OCI-LY7 (cell line): ENCODE measurements at regions not wholly inside any gene's neighbourhood (a gene's known extent, or its start where the extent isn't known, plus 50 kb on each side); places are given as distances from the start of the nearest gene placed in this dataset.
"Not testable (repeated sequence)": the region's sequence is repeated elsewhere in the genome, so short reads cannot be mapped to it uniquely, and the experiment has no call there.

Experiments used
- BruUV-seq: library from RNA; stranded (reverse); fragments of 400-500 nt; replicated peaks from 2 replicates; lab custom pipeline; 2021; lab: Mats Ljungman, UMichigan
- CTCF ChIA-PET: fragments of 300-600 bp; sonication (Branson Sonifier 250); formaldehyde crosslinking; loops from one replicate; lab custom pipeline; 2022; ENCODE audit warnings: antibody characterized with exemption; ENCODE audit not compliant: unreplicated experiment; lab: Charles Lee
- POLR2A ChIA-PET: fragments of 300-600 bp; sonication (Branson Sonifier 250); formaldehyde crosslinking; loops from one replicate; lab custom pipeline; 2022; ENCODE audit warnings: antibody characterized with exemption; lab: Charles Lee
- DNase-seq: peaks from one replicate; pipeline ENCODE4 v3.0.0-alpha.2; 2015; ENCODE audit warnings: low spot score
- H2AFZ ChIP-seq: fragments of 200-600 bp; sonication (generic), shearing (Covaris generic); 2 replicates; pipeline ENCODE4 v1.6.1; 2014; ENCODE audit warnings: mild to moderate bottlenecking, antibody characterized with exemption, low read length, moderate library complexity
- H3K27ac ChIP-seq: fragments of 200-600 bp; sonication (generic); 2 replicates; pipeline ENCODE4 v1.5.1; 2014; ENCODE audit warnings: mixed run types, low read depth, mild to moderate bottlenecking, moderate library complexity, low read length, inconsistent platforms; ENCODE audit not compliant: poor library complexity, severe bottlenecking
- H3K36me3 ChIP-seq: fragments of 200-600 bp; sonication (generic); 2 replicates; pipeline ENCODE4 v1.6.1; 2014; ENCODE audit warnings: mild to moderate bottlenecking, antibody characterized with exemption, low read length, moderate library complexity, mixed read lengths; ENCODE audit not compliant: insufficient read depth
- H3K4me1 ChIP-seq: fragments of 200-600 bp; sonication (generic); 2 replicates; pipeline ENCODE4 v1.5.1; 2014; ENCODE audit warnings: mild to moderate bottlenecking, low read length; ENCODE audit not compliant: insufficient read depth, poor library complexity, severe bottlenecking
- H3K4me2 ChIP-seq: fragments of 200-600 bp; sonication (generic); 2 replicates; pipeline ENCODE4 v1.6.1; 2014; ENCODE audit warnings: mild to moderate bottlenecking, low read length
- H3K4me3 ChIP-seq: fragments of 200-600 bp; sonication (generic); 2 replicates; pipeline ENCODE4 v1.5.1; 2014; ENCODE audit warnings: mild to moderate bottlenecking, low read depth, low read length; ENCODE audit not compliant: poor library complexity, severe bottlenecking
- H3K79me2 ChIP-seq: fragments of 200-600 bp; sonication (generic); 2 replicates; pipeline ENCODE4 v1.6.1; 2016; ENCODE audit warnings: low read depth, mild to moderate bottlenecking, low read length, moderate library complexity, mixed read lengths; ENCODE audit not compliant: insufficient read depth
- H3K9me2 ChIP-seq: fragments of 200-600 bp; sonication (generic); 2 replicates; pipeline ENCODE4 v1.6.1; 2016; ENCODE audit warnings: mild to moderate bottlenecking, low read length, mixed read lengths; ENCODE audit not compliant: insufficient read depth
- H3K9me3 ChIP-seq: fragments of 200-600 bp; sonication (generic); 2 replicates; pipeline ENCODE4 v1.6.1; 2014; ENCODE audit warnings: mild to moderate bottlenecking, mixed run types, low read length, mixed read lengths
- H4K20me1 ChIP-seq: fragments of 200-600 bp; sonication (generic); 2 replicates; pipeline ENCODE4 v1.6.1; 2014; ENCODE audit warnings: mild to moderate bottlenecking, antibody characterized with exemption, low read length, moderate library complexity, mixed read lengths; ENCODE audit not compliant: insufficient read depth
- EZH2phosphoT487 ChIP-seq: fragments of 200-600 bp; sonication (generic); IDR thresholded peaks from 2 replicates; pipeline ENCODE4 v1.6.1; 2018; ENCODE audit warnings: low read depth, borderline replicate concordance, mild to moderate bottlenecking, mixed run types, antibody characterized with exemption, low read length, moderate library complexity, mixed read lengths
- intact Hi-C: fragments of 100-400 bp; cut with micrococcal nuclease; formaldehyde crosslinking; loops from one replicate; pipeline ENCODE4 v1.10.0; 2022; ENCODE audit not compliant: unreplicated experiment
- TF ChIP-seq, protein P1 (sequence below): fragments of 200-600 bp; sonication (generic); conservative IDR thresholded peaks from 2 replicates; pipeline ENCODE4 v1.5.1; 2014; ENCODE audit warnings: mild to moderate bottlenecking, antibody characterized with exemption, low read length, moderate library complexity, mixed read lengths

DNA sequence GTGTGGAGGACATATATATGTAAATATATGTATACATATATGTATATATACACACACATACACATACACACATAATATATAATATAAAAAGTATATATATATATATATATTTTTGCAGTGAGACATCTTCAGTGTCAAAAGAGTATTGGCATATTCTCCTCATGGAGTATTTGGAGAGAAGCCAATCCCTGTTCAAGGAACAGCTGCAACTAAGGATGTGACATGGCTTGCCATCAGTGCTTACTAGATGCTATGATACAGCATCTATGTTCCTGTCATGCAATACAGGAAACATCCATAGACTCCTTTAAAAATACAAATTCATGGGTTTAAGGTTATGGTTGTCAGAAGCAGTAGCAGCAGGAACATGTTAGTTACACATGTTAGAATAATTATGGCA lies 632.0 kb upstream of the AMELY start:
- CTCF ChIA-PET, result no interaction called here
- no peak for DNase-seq
- Histone ChIP-seq H3K4me1 (no peaks in the 10 kb centered on the region), H3K4me2 (no peak overlapping the region), H3K27ac (no peak overlapping the region), H4K20me1 (no peaks in the 10 kb centered on the region), H2AFZ (no peak overlapping the region), H3K9me2 (no peaks in the 10 kb centered on the region), H3K36me3 (no peaks in the 10 kb centered on the region), H3K4me3 (no peak overlapping the region), H3K9me3 (no peaks in the 10 kb centered on the region), H3K79me2 (no peaks in the 10 kb centered on the region)
- intact Hi-C loops, result no loop called here
- POLR2A ChIA-PET, result no interaction called here
- TF ChIP-seq EZH2phosphoT487, result no peak
- TF ChIP-seq, protein P1, sequence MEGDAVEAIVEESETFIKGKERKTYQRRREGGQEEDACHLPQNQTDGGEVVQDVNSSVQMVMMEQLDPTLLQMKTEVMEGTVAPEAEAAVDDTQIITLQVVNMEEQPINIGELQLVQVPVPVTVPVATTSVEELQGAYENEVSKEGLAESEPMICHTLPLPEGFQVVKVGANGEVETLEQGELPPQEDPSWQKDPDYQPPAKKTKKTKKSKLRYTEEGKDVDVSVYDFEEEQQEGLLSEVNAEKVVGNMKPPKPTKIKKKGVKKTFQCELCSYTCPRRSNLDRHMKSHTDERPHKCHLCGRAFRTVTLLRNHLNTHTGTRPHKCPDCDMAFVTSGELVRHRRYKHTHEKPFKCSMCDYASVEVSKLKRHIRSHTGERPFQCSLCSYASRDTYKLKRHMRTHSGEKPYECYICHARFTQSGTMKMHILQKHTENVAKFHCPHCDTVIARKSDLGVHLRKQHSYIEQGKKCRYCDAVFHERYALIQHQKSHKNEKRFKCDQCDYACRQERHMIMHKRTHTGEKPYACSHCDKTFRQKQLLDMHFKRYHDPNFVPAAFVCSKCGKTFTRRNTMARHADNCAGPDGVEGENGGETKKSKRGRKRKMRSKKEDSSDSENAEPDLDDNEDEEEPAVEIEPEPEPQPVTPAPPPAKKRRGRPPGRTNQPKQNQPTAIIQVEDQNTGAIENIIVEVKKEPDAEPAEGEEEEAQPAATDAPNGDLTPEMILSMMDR, result no peak
- no TSS peak for BruUV-seq

DNA sequence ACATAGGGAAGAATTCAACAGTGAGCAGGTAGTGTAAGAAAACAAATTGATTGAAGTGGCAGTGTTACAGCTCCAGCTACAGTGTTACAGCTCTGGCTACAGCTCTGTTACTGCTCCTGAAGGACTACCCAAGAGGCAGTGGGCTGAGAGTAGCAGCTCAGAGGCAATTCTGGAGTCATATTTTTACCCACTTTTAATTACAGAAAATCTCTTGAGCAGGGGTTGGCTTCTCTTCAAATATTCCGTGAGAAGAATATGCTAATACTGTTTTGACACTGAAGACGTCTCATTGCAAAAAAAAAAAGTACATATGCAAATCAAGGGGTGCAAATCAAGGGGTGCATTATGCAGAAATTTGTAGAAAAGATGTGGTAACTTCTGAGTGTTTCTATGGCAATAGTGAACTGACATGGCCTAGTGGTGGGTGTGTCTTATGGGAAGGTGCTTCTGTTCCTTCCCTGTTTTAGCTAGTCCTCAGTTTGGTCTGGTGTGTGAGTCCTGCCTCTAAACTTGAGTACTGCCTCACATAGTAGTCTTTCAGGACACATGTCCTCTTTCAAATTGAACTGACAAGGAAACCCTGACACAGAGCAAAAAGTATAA lies 630.8 kb upstream of the AMELY start:
- Histone ChIP-seq H3K9me3 (no peaks in the 10 kb centered on the region), H3K4me1 (no peaks in the 10 kb centered on the region), H3K36me3 (no peaks in the 10 kb centered on the region), H2AFZ (no peak overlapping the region), H4K20me1 (no peaks in the 10 kb centered on the region), H3K79me2 (no peaks in the 10 kb centered on the region), H3K4me2 (no peak overlapping the region), H3K27ac (no peak overlapping the region), H3K4me3 (no peak overlapping the region), H3K9me2 (no peaks in the 10 kb centered on the region)
- no peak for DNase-seq
- no peak for TF ChIP-seq EZH2phosphoT487
- TF ChIP-seq, protein P1, result no peak
- intact Hi-C loops, result no loop called here
- ChIA-PET CTCF (no interaction called here), POLR2A (no interaction called here)
- BruUV-seq, result no TSS peak

DNA sequence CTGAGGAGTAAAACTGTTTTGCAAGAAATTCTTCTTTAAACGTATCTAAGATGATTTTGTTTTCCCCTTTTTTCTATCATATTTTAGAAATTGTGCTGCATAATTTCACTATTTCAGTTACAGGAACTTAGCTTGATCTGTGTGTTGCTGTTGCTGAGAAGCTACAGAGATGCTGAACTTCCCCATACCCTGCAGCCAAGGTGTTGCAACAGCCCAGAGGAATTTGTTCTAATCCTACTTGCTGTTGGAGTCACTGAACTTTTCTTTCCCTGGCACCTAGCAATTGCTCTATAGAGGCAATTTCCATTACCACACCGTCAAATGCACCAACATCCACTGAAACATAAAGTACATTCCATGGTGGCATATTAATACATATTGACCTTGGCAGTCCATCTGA lies 617.8 kb upstream of the AMELY start:
- BruUV-seq, result no TSS peak

DNA sequence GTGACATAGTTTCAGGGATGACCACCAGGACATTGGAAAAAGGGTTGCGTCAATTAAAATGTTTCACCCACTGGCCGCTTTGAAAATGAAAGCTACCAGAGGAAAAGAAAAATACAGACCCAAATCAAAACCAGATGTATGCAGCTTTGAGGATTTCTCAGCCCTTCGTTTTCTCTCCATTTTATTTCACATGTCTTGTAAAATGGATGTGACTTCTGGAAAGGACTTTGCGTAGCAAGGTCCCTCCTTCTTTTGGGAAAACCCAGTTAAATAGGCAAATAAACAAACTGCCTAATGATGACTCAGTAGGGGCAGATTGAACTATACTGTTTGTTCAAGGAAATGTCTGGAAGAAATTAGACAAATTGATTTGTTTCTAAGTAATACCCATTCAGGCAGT lies 616.0 kb upstream of the AMELY start:
- H3K27ac ChIP-seq, H3K4me2 ChIP-seq, H3K9me3 ChIP-seq, H4K20me1 ChIP-seq, H3K79me2 ChIP-seq, H3K4me1 ChIP-seq, H3K4me3 ChIP-seq, CTCF ChIA-PET, H2AFZ ChIP-seq, H3K36me3 ChIP-seq, BruUV-seq, H3K9me2 ChIP-seq, DNase-seq, intact Hi-C loops, POLR2A ChIA-PET: not testable (repeated sequence)

More for the DNA sequence above, 617.8 kb upstream of the AMELY start:
- H3K4me3 ChIP-seq, result no peak overlapping the region
- H3K36me3 ChIP-seq, result no peaks in the 10 kb centered on the region
- ChIA-PET CTCF (no interaction called here), POLR2A (no interaction called here)
- H4K20me1 ChIP-seq, result no peaks in the 10 kb centered on the region
- no peaks in the 10 kb centered on the region for H3K79me2 ChIP-seq
- no peaks in the 10 kb centered on the region for H3K9me3 ChIP-seq
- no peaks in the 10 kb centered on the region for H3K4me1 ChIP-seq
- TF ChIP-seq, protein P1, result no peak
- no peak for TF ChIP-seq EZH2phosphoT487
- intact Hi-C loops, result no loop called here
- no peak overlapping the region for H2AFZ ChIP-seq
- no peak overlapping the region for H3K4me2 ChIP-seq
- no peak for DNase-seq
- H3K27ac ChIP-seq, result no peak overlapping the region
- no peaks in the 10 kb centered on the region for H3K9me2 ChIP-seq
